IMR-90 (cell line): ENCODE measurements at regions not wholly inside any gene's neighbourhood (a gene's known extent, or its start where the extent isn't known, plus 50 kb on each side); places are given as distances from the start of the nearest gene placed in this dataset.

ENCODE experiments used
- ATAC-seq: fragments of 200-7000 bp; cut with Tn5 transposase; 2 replicates; pipeline ENCODE4 v1.9.1; 2020; ENCODE audit warnings: low read depth, mild to moderate bottlenecking, moderate library complexity
- BruUV-seq: library from RNA; stranded (reverse); fragments of 400-500 nt; replicated peaks from 2 replicates; lab custom pipeline; 2021; lab: Mats Ljungman, UMichigan
- CTCF ChIA-PET: fragments of 300-600 bp; formaldehyde crosslinking; extraction: SDS; loops from one replicate; lab custom pipeline; 2021; ENCODE audit warnings: antibody characterized with exemption; lab: Yijun Ruan, JAX
- POLR2A ChIA-PET: fragments of 300-600 bp; sonication (Branson Sonifier 250); formaldehyde crosslinking; loops from one replicate; lab custom pipeline; 2022; ENCODE audit warnings: antibody characterized with exemption; ENCODE audit not compliant: unreplicated experiment; lab: Charles Lee
- DNase-seq: peaks from one replicate; pipeline ENCODE4 v3.0.0; 2013
- H2AFZ ChIP-seq: replicated peaks from 2 replicates; pipeline ENCODE3; 2013; ENCODE audit warnings: low read length, mild to moderate bottlenecking; ENCODE audit not compliant: poor library complexity
- H2AK5ac ChIP-seq: 2 replicates; pipeline ENCODE4 v1.6.1; 2013; ENCODE audit warnings: low read depth, low read length, inconsistent platforms
- H2AK9ac ChIP-seq: replicated peaks from 2 replicates; pipeline ENCODE3; 2013; ENCODE audit warnings: mild to moderate bottlenecking, low read depth, low read length, moderate library complexity; ENCODE audit not compliant: poor library complexity
- H2BK120ac ChIP-seq: 2 replicates; pipeline ENCODE4 v1.6.1; 2013; ENCODE audit warnings: low read depth, low read length, inconsistent platforms
- H2BK15ac ChIP-seq: 3 replicates; pipeline ENCODE4 v1.6.1; 2013; ENCODE audit warnings: low read depth, low read length, inconsistent platforms
- H2BK20ac ChIP-seq: 2 replicates; pipeline ENCODE4 v1.6.1; 2013; ENCODE audit warnings: low read depth, mild to moderate bottlenecking, inconsistent platforms, low read length, moderate library complexity
- H2BK5ac ChIP-seq: 2 replicates; pipeline ENCODE4 v1.6.1; 2013; ENCODE audit warnings: mild to moderate bottlenecking, low read depth, low read length, inconsistent platforms; ENCODE audit not compliant: poor library complexity, severe bottlenecking
- H3K14ac ChIP-seq: replicated peaks from 2 replicates; pipeline ENCODE4 v1.6.1; 2013; ENCODE audit warnings: low read depth, low read length, inconsistent platforms
- H3K18ac ChIP-seq: 2 replicates; pipeline ENCODE4 v1.6.1; 2013; ENCODE audit warnings: low read depth, low read length, control low read depth
- H3K23ac ChIP-seq: 2 replicates; pipeline ENCODE4 v1.6.1; 2013; ENCODE audit warnings: low read depth, low read length, inconsistent platforms
- H3K27ac ChIP-seq: 2 replicates; pipeline ENCODE4 v1.5.1; 2013; ENCODE audit warnings: mild to moderate bottlenecking, control low read depth, low read length; ENCODE audit not compliant: insufficient read depth
- H3K27me3 ChIP-seq: 2 replicates; pipeline ENCODE4 v1.6.1; 2013; ENCODE audit warnings: low read length; ENCODE audit not compliant: control insufficient read depth, insufficient read depth
- H3K36me3 ChIP-seq: 2 replicates; pipeline ENCODE4 v1.6.1; 2013; ENCODE audit warnings: low read length, mixed read lengths; ENCODE audit not compliant: control insufficient read depth, insufficient read depth
- H3K4ac ChIP-seq: 2 replicates; pipeline ENCODE4 v1.6.1; 2013; ENCODE audit warnings: low read depth, low read length, inconsistent platforms
- H3K4me1 ChIP-seq: 2 replicates; pipeline ENCODE4 v1.6.1; 2013; ENCODE audit warnings: low read length, mixed read lengths; ENCODE audit not compliant: control insufficient read depth, insufficient read depth
- H3K4me2 ChIP-seq: 2 replicates; pipeline ENCODE4 v1.6.1; 2013; ENCODE audit warnings: low read depth, mild to moderate bottlenecking, control low read depth, low read length, moderate library complexity
- H3K4me3 ChIP-seq: 2 replicates; pipeline ENCODE4 v1.5.1; 2013; ENCODE audit warnings: low read depth, mild to moderate bottlenecking, control low read depth, low read length, moderate library complexity; ENCODE audit not compliant: insufficient read depth
- H3K56ac ChIP-seq: 2 replicates; pipeline ENCODE4 v1.6.1; 2013; ENCODE audit warnings: low read length, inconsistent platforms; ENCODE audit not compliant: insufficient read depth; ENCODE audit errors: extremely low read depth
- H3K79me1 ChIP-seq, 2 experiments: 2 replicates each; pipeline ENCODE4 v1.6.1; 2013; ENCODE audit warnings: low read length in 2 of 2, inconsistent platforms in 1 of 2, low read depth in 1 of 2
- H3K9ac ChIP-seq: 2 replicates; pipeline ENCODE4 v1.6.1; 2013; ENCODE audit warnings: low read depth, low read length, control low read depth
- H3K9me1 ChIP-seq: 2 replicates; pipeline ENCODE4 v1.6.1; 2013; ENCODE audit warnings: low read length, inconsistent platforms; ENCODE audit not compliant: insufficient read depth
- H3K9me3 ChIP-seq: 2 replicates; pipeline ENCODE4 v1.6.1; 2013; ENCODE audit warnings: low read length; ENCODE audit not compliant: control insufficient read depth, insufficient read depth
- H4K20me1 ChIP-seq: 2 replicates; pipeline ENCODE4 v1.6.1; 2013; ENCODE audit warnings: low read length, inconsistent platforms; ENCODE audit not compliant: insufficient read depth
- H4K5ac ChIP-seq: 2 replicates; pipeline ENCODE4 v1.6.1; 2013; ENCODE audit warnings: mild to moderate bottlenecking, low read depth, low read length, control low read depth
- H4K8ac ChIP-seq, 2 experiments: 2 replicates each; pipeline ENCODE4 v1.6.1; 2013; ENCODE audit warnings: low read depth in 2 of 2, low read length in 2 of 2, control low read depth in 1 of 2, inconsistent platforms in 1 of 2
- H4K91ac ChIP-seq: 2 replicates; pipeline ENCODE4 v1.6.1; 2013; ENCODE audit warnings: low read depth, low read length, inconsistent platforms; ENCODE audit not compliant: insufficient read depth
- BHLHE40 ChIP-seq: fragments of 150-350 bp; IDR thresholded peaks from 2 replicates; pipeline ENCODE4 v1.6.1; 2016; ENCODE audit warnings: mild to moderate bottlenecking, low read depth, low read length
- CEBPB ChIP-seq: IDR thresholded peaks from 2 replicates; pipeline ENCODE4 v1.6.1; 2012; ENCODE audit warnings: low read depth, low read length, improper control_type of control experiment
- CHD1 ChIP-seq: IDR thresholded peaks from 2 replicates; pipeline ENCODE4 v1.6.1; 2012; ENCODE audit warnings: low read depth, low read length, improper control_type of control experiment
- ELK1 ChIP-seq: fragments of 150-350 bp; IDR thresholded peaks from 2 replicates; pipeline ENCODE4 v1.6.1; 2016; ENCODE audit warnings: low read depth, mild to moderate bottlenecking, low read length, moderate library complexity, borderline replicate concordance
- FOS ChIP-seq: fragments of 150-350 bp; IDR thresholded peaks from 2 replicates; pipeline ENCODE4 v1.6.1; 2016; ENCODE audit warnings: low read depth, low read length
- MXI1 ChIP-seq: IDR thresholded peaks from 2 replicates; pipeline ENCODE4 v1.6.1; 2012; ENCODE audit warnings: low read depth, mild to moderate bottlenecking, low read length, moderate library complexity, borderline replicate concordance
- NFE2L2 ChIP-seq: fragments of 150-350 bp; IDR thresholded peaks from 2 replicates; pipeline ENCODE4 v1.6.1; 2016; ENCODE audit warnings: low read depth, mild to moderate bottlenecking, low read length
- POLR2A ChIP-seq: IDR thresholded peaks from 2 replicates; pipeline ENCODE4 v1.6.1; 2012; ENCODE audit warnings: mild to moderate bottlenecking, low read depth, low read length
- RAD21 ChIP-seq: IDR thresholded peaks from 2 replicates; pipeline ENCODE4 v1.6.1; 2012; ENCODE audit warnings: low read length, improper control_type of control experiment
- RFX5 ChIP-seq: IDR thresholded peaks from 2 replicates; pipeline ENCODE4 v1.8.0; 2012; ENCODE audit warnings: low read depth, mild to moderate bottlenecking, low read length, moderate library complexity
- SMC3 ChIP-seq: fragments of 150-350 bp; IDR thresholded peaks from 2 replicates; pipeline ENCODE4 v1.6.1; 2016; ENCODE audit warnings: low read depth, mild to moderate bottlenecking, antibody characterized with exemption, low read length, moderate library complexity
- USF2 ChIP-seq: fragments of 150-350 bp; IDR thresholded peaks from 2 replicates; pipeline ENCODE4 v1.6.1; 2017; ENCODE audit warnings: mild to moderate bottlenecking, antibody characterized with exemption, low read length, low read depth
- WGBS, 2 experiments: methylation state at CpG; one replicate each; pipeline versions ENCODE4 v1.1.5 to v1.1.7; 2013; ENCODE audit warnings: missing lambda C conversion rate in 2 of 2; ENCODE audit not compliant: insufficient read length in 1 of 2; ENCODE audit errors: extremely low coverage in 2 of 2; 5-methylcytosine and 5-hydroxymethylcytosine counted together
- dilution Hi-C: fragments of 300-500 bp; cut with HindIII; formaldehyde crosslinking; loops from one replicate; pipeline ENCODE4 v1.14.3; 2018; ENCODE audit warnings: low sequenced_read_pairs; ENCODE audit not compliant: unreplicated experiment
- in situ Hi-C: fragments of 300-500 bp; cut with MboI; formaldehyde crosslinking; loops from 3 replicates; pipeline ENCODE4 v1.14.3; 2019; ENCODE audit warnings: low sequenced_read_pairs, inconsistent platforms, mixed read lengths
- intact Hi-C: fragments of 100-400 bp; cut with micrococcal nuclease; formaldehyde crosslinking; loops from 2 replicates; pipeline ENCODE4 v1.10.0; 2022
- TF ChIP-seq, protein P1 (sequence below): conservative IDR thresholded peaks from 2 replicates; pipeline ENCODE4 v1.5.1; 2012; ENCODE audit warnings: mild to moderate bottlenecking, low read depth, low read length, improper control_type of control experiment

DNA sequence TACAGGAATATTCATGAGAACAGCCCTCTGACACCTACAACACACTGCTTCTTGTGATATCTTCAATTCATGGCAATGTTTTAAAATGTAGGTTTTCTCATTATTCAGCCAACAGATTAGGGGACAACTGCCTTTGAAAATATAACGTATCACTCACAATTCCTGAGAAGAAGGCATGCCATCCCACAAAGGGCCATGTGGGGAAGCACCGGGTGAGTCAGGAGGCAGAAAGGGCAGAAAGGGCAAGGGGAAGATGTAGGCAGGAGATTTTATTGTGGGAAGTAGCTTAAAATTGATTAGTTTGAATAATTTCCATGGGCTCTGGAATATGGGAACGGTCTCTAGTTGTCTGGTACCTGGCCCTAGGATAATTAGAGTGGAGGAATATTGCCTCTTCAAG lies 165.7 kb downstream of the HHIPL2 start:
- H3K27me3 ChIP-seq: no peaks in the 10 kb centered on the region
- H3K14ac ChIP-seq: no peak overlapping the region
- no peak overlapping the region for H2AK9ac ChIP-seq
- no peak overlapping the region for H4K8ac ChIP-seq
- no peak overlapping the region for H3K23ac ChIP-seq
- WGBS, 2 experiments: no CpG with 5 or more reads among the region's 3 CpGs
- no peak overlapping the region for H2BK20ac ChIP-seq
- H3K4me2 ChIP-seq: no peak overlapping the region
- no peak overlapping the region for H2BK15ac ChIP-seq
- H3K4me3 ChIP-seq: no peak overlapping the region
- ATAC-seq (no peak), DNase-seq (no peak)
- peaks cover 5% of the 10 kb centered on the region; the same call in 1 of the 2 replicates for H3K9me1 ChIP-seq
- H4K91ac ChIP-seq: no peak overlapping the region
- CTCF ChIA-PET: no interaction called here
- H3K56ac ChIP-seq: no peak overlapping the region
- BruUV-seq: no TSS peak
- no peak overlapping the region for H3K27ac ChIP-seq
- in situ Hi-C loops (no loop called here), dilution Hi-C loops (no loop called here), intact Hi-C loops (no loop called here)
- H3K4ac ChIP-seq: no peak overlapping the region
- H3K9me3 ChIP-seq: no peaks in the 10 kb centered on the region
- TF ChIP-seq CEBPB: no peak
- no peak for TF ChIP-seq RFX5
- TF ChIP-seq NFE2L2: no peak
- no peak for TF ChIP-seq CHD1
- TF ChIP-seq ELK1: no peak
- TF ChIP-seq BHLHE40: no peak
- TF ChIP-seq, protein P1, sequence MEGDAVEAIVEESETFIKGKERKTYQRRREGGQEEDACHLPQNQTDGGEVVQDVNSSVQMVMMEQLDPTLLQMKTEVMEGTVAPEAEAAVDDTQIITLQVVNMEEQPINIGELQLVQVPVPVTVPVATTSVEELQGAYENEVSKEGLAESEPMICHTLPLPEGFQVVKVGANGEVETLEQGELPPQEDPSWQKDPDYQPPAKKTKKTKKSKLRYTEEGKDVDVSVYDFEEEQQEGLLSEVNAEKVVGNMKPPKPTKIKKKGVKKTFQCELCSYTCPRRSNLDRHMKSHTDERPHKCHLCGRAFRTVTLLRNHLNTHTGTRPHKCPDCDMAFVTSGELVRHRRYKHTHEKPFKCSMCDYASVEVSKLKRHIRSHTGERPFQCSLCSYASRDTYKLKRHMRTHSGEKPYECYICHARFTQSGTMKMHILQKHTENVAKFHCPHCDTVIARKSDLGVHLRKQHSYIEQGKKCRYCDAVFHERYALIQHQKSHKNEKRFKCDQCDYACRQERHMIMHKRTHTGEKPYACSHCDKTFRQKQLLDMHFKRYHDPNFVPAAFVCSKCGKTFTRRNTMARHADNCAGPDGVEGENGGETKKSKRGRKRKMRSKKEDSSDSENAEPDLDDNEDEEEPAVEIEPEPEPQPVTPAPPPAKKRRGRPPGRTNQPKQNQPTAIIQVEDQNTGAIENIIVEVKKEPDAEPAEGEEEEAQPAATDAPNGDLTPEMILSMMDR: no peak
- no peak for TF ChIP-seq SMC3
- TF ChIP-seq POLR2A: no peak
- no peak for TF ChIP-seq FOS
- no peak for TF ChIP-seq RAD21
- no peak for TF ChIP-seq USF2
- TF ChIP-seq MXI1: no peak
- no peaks in the 10 kb centered on the region for H4K20me1 ChIP-seq
- H3K18ac ChIP-seq: no peak overlapping the region
- H2AK5ac ChIP-seq: no peak overlapping the region; the same call in 1 of the 2 replicates
- no peak overlapping the region for H2AFZ ChIP-seq
- H3K79me1 ChIP-seq: no peaks in the 10 kb centered on the region
- H3K4me1 ChIP-seq: 0 out of 2 replicates have a peak, but pooled peaks cover 2% of the 10 kb centered on the region
- H3K36me3 ChIP-seq: no peaks in the 10 kb centered on the region
- H4K5ac ChIP-seq: no peak overlapping the region
- POLR2A ChIA-PET: no interaction called here
- no peak overlapping the region for H2BK5ac ChIP-seq
- H2BK120ac ChIP-seq: no peak overlapping the region
- H3K9ac ChIP-seq: no peak overlapping the region
